ENCODE measurements at regions not wholly inside any gene's neighbourhood (a gene's known extent, or its start where the extent isn't known, plus 50 kb on each side); places are given as distances from the start of the nearest gene placed in this dataset.

- Histone ChIP-seq H3K79me2 (ENCODE audit: low read length) (no peaks in the 10 kb centered on the region), H3K9me3 (ENCODE audit: low read length) (peaks cover 27% of the 10 kb centered on the region), H3K4me2 (ENCODE audit: low read depth, low read length, poor library complexity, severe bottlenecking) (no peak overlapping the region), H2AFZ (ENCODE audit: low read length) (no peak overlapping the region), H3K9ac (ENCODE audit: low read length) (no peak overlapping the region), H3K4me3 (ENCODE audit: low read length) (no peak overlapping the region), H3K9me2 (replicated peaks; ENCODE audit: insufficient read depth, low read length) (no peaks in the 10 kb centered on the region), H3K4me1 (ENCODE audit: low read length) (no peaks in the 10 kb centered on the region), H4K20me1 (ENCODE audit: insufficient read depth, low read depth, low read length) (no peaks in the 10 kb centered on the region), H3K27me3 (ENCODE audit: low read length) (no peaks in the 10 kb centered on the region), H3K36me3 (ENCODE audit: insufficient read depth, low read length) (no peaks in the 10 kb centered on the region), H3K27ac (ENCODE audit: low read length) (no peak overlapping the region)
- no peak for DNase-seq
Observed at GRCh38 chr12:78584695-78585094, 279.9 kb upstream of the SYT1 start.

DNA sequence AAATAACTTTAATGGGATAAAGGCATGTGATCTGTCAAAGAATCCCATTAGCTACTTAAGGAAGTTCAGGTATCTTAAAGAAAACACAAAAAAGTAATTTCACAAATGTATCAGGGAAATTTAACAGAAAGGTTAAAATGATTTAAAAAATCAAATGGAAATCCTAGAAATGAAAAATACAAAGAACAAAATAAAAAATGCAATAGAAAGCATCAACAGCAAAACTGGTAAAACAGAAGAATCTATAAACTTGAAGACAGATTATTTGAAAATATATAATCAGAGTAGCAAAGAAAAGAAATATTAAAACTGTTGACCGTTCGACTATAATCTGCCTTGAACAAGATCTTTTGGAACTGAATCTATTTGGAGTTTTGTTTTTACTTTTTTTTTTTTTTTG is 279.4 kb upstream of the SYT1 start:
- Histone ChIP-seq H3K36me3 (ENCODE audit: insufficient read depth, low read length) (no peaks in the 10 kb centered on the region), H3K4me3 (ENCODE audit: low read length) (no peak overlapping the region), H4K20me1 (ENCODE audit: insufficient read depth, low read depth, low read length) (no peaks in the 10 kb centered on the region), H3K4me1 (ENCODE audit: low read length) (no peaks in the 10 kb centered on the region), H3K4me2 (ENCODE audit: low read depth, low read length, poor library complexity, severe bottlenecking) (no peak overlapping the region), H3K27me3 (ENCODE audit: low read length) (no peaks in the 10 kb centered on the region), H3K9me2 (replicated peaks; ENCODE audit: insufficient read depth, low read length) (no peaks in the 10 kb centered on the region), H3K9me3 (ENCODE audit: low read length) (peaks cover 27% of the 10 kb centered on the region), H2AFZ (ENCODE audit: low read length) (no peak overlapping the region), H3K27ac (ENCODE audit: low read length) (no peak overlapping the region), H3K79me2 (ENCODE audit: low read length) (no peaks in the 10 kb centered on the region), H3K9ac (ENCODE audit: low read length) (no peak overlapping the region)
- no peak for DNase-seq

DNA sequence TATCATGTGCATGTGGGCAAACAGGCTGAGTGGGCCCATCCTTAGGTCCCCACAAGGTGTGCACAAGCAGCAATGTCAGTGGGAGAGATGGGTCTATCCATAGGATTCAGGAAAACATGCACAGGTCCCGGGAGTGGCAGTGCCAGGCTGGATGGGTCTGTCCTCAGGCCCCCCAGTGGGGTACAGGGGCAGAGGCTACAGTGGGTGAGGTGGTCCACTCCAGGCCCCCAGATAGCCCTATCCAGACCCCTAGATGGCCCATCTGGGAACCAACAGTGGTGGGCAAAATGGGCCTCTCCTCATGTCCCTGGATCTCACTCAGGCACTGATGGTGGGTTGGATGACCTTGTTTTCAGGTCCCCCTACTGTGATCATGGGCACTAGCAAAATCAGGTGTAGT is 277.8 kb upstream of the SYT1 start:
- H3K9me3 ChIP-seq (ENCODE audit: low read length): peaks cover 27% of the 10 kb centered on the region
- no peaks in the 10 kb centered on the region for H3K4me1 ChIP-seq (ENCODE audit: low read length)
- no peaks in the 10 kb centered on the region for H3K79me2 ChIP-seq (ENCODE audit: low read length)
- no peak for DNase-seq
- H3K36me3 ChIP-seq (ENCODE audit: insufficient read depth, low read length): no peaks in the 10 kb centered on the region
- H3K9me2 ChIP-seq (replicated peaks; ENCODE audit: insufficient read depth, low read length): no peaks in the 10 kb centered on the region
- no peak overlapping the region for H3K27ac ChIP-seq (ENCODE audit: low read length)
- H3K9ac ChIP-seq (ENCODE audit: low read length): no peak overlapping the region
- no peaks in the 10 kb centered on the region for H4K20me1 ChIP-seq (ENCODE audit: insufficient read depth, low read depth, low read length)
- no peak overlapping the region for H3K4me2 ChIP-seq (ENCODE audit: low read depth, low read length, poor library complexity, severe bottlenecking)
- H3K4me3 ChIP-seq (ENCODE audit: low read length): no peak overlapping the region
- H3K27me3 ChIP-seq (ENCODE audit: low read length): no peaks in the 10 kb centered on the region
- H2AFZ ChIP-seq (ENCODE audit: low read length): no peak overlapping the region

- H3K4me2 ChIP-seq (ENCODE audit: low read depth, low read length, poor library complexity, severe bottlenecking): no peak overlapping the region
- no peaks in the 10 kb centered on the region for H3K9me2 ChIP-seq (replicated peaks; ENCODE audit: insufficient read depth, low read length)
- DNase-seq: no peak
- no peaks in the 10 kb centered on the region for H4K20me1 ChIP-seq (ENCODE audit: insufficient read depth, low read depth, low read length)
- H2AFZ ChIP-seq (ENCODE audit: low read length): no peak overlapping the region
- H3K27ac ChIP-seq (ENCODE audit: low read length): no peak overlapping the region
- H3K9me3 ChIP-seq (ENCODE audit: low read length): peaks cover 7% of the 10 kb centered on the region; the same call in 1 of the 2 replicates
- no peaks in the 10 kb centered on the region for H3K27me3 ChIP-seq (ENCODE audit: low read length)
- H3K79me2 ChIP-seq (ENCODE audit: low read length): no peaks in the 10 kb centered on the region
- no peak overlapping the region for H3K4me3 ChIP-seq (ENCODE audit: low read length)
- no peaks in the 10 kb centered on the region for H3K4me1 ChIP-seq (ENCODE audit: low read length)
- no peak overlapping the region for H3K9ac ChIP-seq (ENCODE audit: low read length)
- H3K36me3 ChIP-seq (ENCODE audit: insufficient read depth, low read length): no peaks in the 10 kb centered on the region
Observed at GRCh38 chr12:78599366-78599765, 265.2 kb upstream of the SYT1 start.

DNA sequence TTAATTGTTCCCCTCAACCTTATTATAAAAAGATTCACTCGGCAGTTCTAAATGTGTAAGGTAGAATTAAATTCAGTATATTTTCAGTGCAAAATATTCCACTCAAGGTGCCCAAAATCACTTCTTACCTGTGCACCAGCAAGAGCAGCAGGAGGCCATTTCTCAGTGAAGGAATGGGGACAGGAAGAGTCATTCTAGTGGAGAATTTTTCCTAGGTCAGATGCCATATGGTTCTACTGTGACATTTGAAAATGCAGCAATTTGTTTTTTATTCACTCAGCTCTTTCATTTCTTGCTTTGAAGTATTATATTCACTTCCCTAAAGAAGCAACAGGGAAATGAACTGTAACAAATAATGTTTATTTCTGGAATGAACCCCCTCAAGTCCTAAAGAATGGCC is 264.0 kb upstream of the SYT1 start:
- Histone ChIP-seq H3K27ac (ENCODE audit: low read length) (no peak overlapping the region), H3K9ac (ENCODE audit: low read length) (no peak overlapping the region), H3K4me1 (ENCODE audit: low read length) (no peaks in the 10 kb centered on the region), H2AFZ (ENCODE audit: low read length) (no peak overlapping the region), H3K27me3 (ENCODE audit: low read length) (no peaks in the 10 kb centered on the region), H3K79me2 (ENCODE audit: low read length) (no peaks in the 10 kb centered on the region), H4K20me1 (ENCODE audit: insufficient read depth, low read depth, low read length) (no peaks in the 10 kb centered on the region), H3K4me2 (ENCODE audit: low read depth, low read length, poor library complexity, severe bottlenecking) (no peak overlapping the region), H3K36me3 (ENCODE audit: insufficient read depth, low read length) (no peaks in the 10 kb centered on the region), H3K9me2 (replicated peaks; ENCODE audit: insufficient read depth, low read length) (no peaks in the 10 kb centered on the region), H3K9me3 (ENCODE audit: low read length) (peaks cover 7% of the 10 kb centered on the region; the same call in 1 of the 2 replicates), H3K4me3 (ENCODE audit: low read length) (no peak overlapping the region)
- DNase-seq: no peak

- Histone ChIP-seq H3K4me1 (ENCODE audit: low read length) (no peaks in the 10 kb centered on the region), H3K9me3 (ENCODE audit: low read length) (peaks cover 3% of the 10 kb centered on the region; the same call in 1 of the 2 replicates), H3K4me3 (ENCODE audit: low read length) (no peak overlapping the region), H3K27me3 (ENCODE audit: low read length) (no peaks in the 10 kb centered on the region), H3K4me2 (ENCODE audit: low read depth, low read length, poor library complexity, severe bottlenecking) (no peak overlapping the region), H3K27ac (ENCODE audit: low read length) (no peak overlapping the region), H3K79me2 (ENCODE audit: low read length) (no peaks in the 10 kb centered on the region), H4K20me1 (ENCODE audit: insufficient read depth, low read depth, low read length) (no peaks in the 10 kb centered on the region), H2AFZ (ENCODE audit: low read length) (no peak overlapping the region), H3K36me3 (ENCODE audit: insufficient read depth, low read length) (no peaks in the 10 kb centered on the region), H3K9me2 (replicated peaks; ENCODE audit: insufficient read depth, low read length) (no peaks in the 10 kb centered on the region), H3K9ac (ENCODE audit: low read length) (no peak overlapping the region)
- DNase-seq: no peak
Observed at GRCh38 chr12:78611504-78611903, 253.1 kb upstream of the SYT1 start.

DNA sequence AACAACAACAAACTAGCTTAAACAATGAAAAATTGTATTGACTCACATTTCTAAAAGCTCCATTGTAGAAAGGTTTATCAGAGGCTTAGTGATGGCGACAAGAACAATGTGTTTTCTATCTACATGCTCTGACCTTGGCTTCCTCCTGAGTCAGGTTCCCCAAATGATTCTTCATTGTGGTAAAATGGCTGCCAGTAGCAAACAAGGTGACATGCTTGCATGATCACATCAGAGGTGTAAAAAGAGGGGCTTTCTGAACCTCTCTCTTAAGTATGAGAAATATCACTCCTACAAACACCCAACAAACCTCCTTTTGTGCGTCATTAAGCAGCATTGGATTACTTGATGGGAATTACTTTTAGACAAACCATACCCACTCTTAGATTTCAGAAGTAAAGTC is 252.4 kb upstream of the SYT1 start:
- Histone ChIP-seq H3K4me2 (ENCODE audit: low read depth, low read length, poor library complexity, severe bottlenecking) (no peak overlapping the region), H3K4me3 (ENCODE audit: low read length) (no peak overlapping the region), H3K27me3 (ENCODE audit: low read length) (no peaks in the 10 kb centered on the region), H3K79me2 (ENCODE audit: low read length) (no peaks in the 10 kb centered on the region), H3K27ac (ENCODE audit: low read length) (no peak overlapping the region), H2AFZ (ENCODE audit: low read length) (no peak overlapping the region), H3K9ac (ENCODE audit: low read length) (no peak overlapping the region), H4K20me1 (ENCODE audit: insufficient read depth, low read depth, low read length) (no peaks in the 10 kb centered on the region), H3K9me3 (ENCODE audit: low read length) (peaks cover 3% of the 10 kb centered on the region; the same call in 1 of the 2 replicates), H3K36me3 (ENCODE audit: insufficient read depth, low read length) (no peaks in the 10 kb centered on the region), H3K4me1 (ENCODE audit: low read length) (no peaks in the 10 kb centered on the region), H3K9me2 (replicated peaks; ENCODE audit: insufficient read depth, low read length) (no peaks in the 10 kb centered on the region)
- DNase-seq: no peak

- Histone ChIP-seq H3K27ac (ENCODE audit: low read length) (no peak overlapping the region), H3K9ac (ENCODE audit: low read length) (no peak overlapping the region), H3K4me1 (ENCODE audit: low read length) (no peaks in the 10 kb centered on the region), H3K79me2 (ENCODE audit: low read length) (no peaks in the 10 kb centered on the region), H3K27me3 (ENCODE audit: low read length) (no peaks in the 10 kb centered on the region), H3K36me3 (ENCODE audit: insufficient read depth, low read length) (no peaks in the 10 kb centered on the region), H3K9me3 (ENCODE audit: low read length) (peaks cover 3% of the 10 kb centered on the region; the same call in 1 of the 2 replicates), H3K4me3 (ENCODE audit: low read length) (no peak overlapping the region), H3K9me2 (replicated peaks; ENCODE audit: insufficient read depth, low read length) (no peaks in the 10 kb centered on the region), H2AFZ (ENCODE audit: low read length) (no peak overlapping the region), H3K4me2 (ENCODE audit: low read depth, low read length, poor library complexity, severe bottlenecking) (no peak overlapping the region), H4K20me1 (ENCODE audit: insufficient read depth, low read depth, low read length) (no peaks in the 10 kb centered on the region)
- no peak for DNase-seq
Observed at GRCh38 chr12:78617683-78618082, 246.9 kb upstream of the SYT1 start.

Measured in Karpas-422 (cell line).